H1 (cell line): ENCODE measurements at regions not wholly inside any gene's neighbourhood (a gene's known extent, or its start where the extent isn't known, plus 50 kb on each side); places are given as distances from the start of the nearest gene placed in this dataset.

Experiments
- BACH1 ChIP-seq: IDR thresholded peaks from 2 replicates; pipeline ENCODE4 v1.6.1; 2012; ENCODE audit warnings: low read length, improper control_type of control experiment
- CBX8 ChIP-seq: fragments of 300-800, 300-1000 bp; sonication (generic); IDR thresholded peaks from 2 replicates; pipeline ENCODE4 v1.7.1; 2016; ENCODE audit warnings: low read depth, low read length, borderline replicate concordance
- CTCF ChIP-seq, 3 experiments: IDR thresholded peaks; 1 replicate in 2 of 3; 2 replicates in 1 of 3; pipeline versions ENCODE4 v1.5.1 to v1.6.1; 2011; ENCODE audit warnings: low read length in 3 of 3, mild to moderate bottlenecking in 3 of 3, inconsistent platforms in 2 of 3, low read depth in 1 of 3, moderate library complexity in 1 of 3; ENCODE audit not compliant: insufficient read depth in 1 of 3; ENCODE audit errors: control extremely low read depth in 1 of 3
- GABPA ChIP-seq: IDR thresholded peaks from 2 replicates; pipeline ENCODE4 v1.6.1; 2011; ENCODE audit warnings: mild to moderate bottlenecking, low read length, moderate library complexity, borderline replicate concordance; ENCODE audit not compliant: insufficient read depth
- JUND ChIP-seq: IDR thresholded peaks from 2 replicates; pipeline ENCODE4 v1.6.1; 2011; ENCODE audit warnings: mild to moderate bottlenecking, improper control_type of control experiment, low read length
- KDM1A ChIP-seq: fragments of 200-600, 300-600 bp; sonication (generic); IDR thresholded peaks from 2 replicates; pipeline ENCODE4 v1.7.1; 2016; ENCODE audit warnings: mild to moderate bottlenecking, low read length, borderline replicate concordance
- NRF1 ChIP-seq: IDR thresholded peaks from 2 replicates; pipeline ENCODE4 v1.6.1; 2011; ENCODE audit warnings: mild to moderate bottlenecking, low read depth, low read length, improper control_type of control experiment
- RBBP5 ChIP-seq: IDR thresholded peaks from 2 replicates; pipeline ENCODE4 v1.7.1; 2012; ENCODE audit warnings: low read depth, mild to moderate bottlenecking, inconsistent platforms, low read length, moderate library complexity, borderline replicate concordance
- RXRA ChIP-seq: IDR thresholded peaks from 2 replicates; pipeline ENCODE4 v1.6.1; 2011; ENCODE audit warnings: low read depth, mild to moderate bottlenecking, low read length, moderate library complexity; ENCODE audit not compliant: insufficient read depth
- SIN3A ChIP-seq, 2 experiments: IDR thresholded peaks in 1 of 2; conservative IDR thresholded peaks in 1 of 2; 2 replicates each; pipeline ENCODE4 v1.6.1; 2011 to 2012; ENCODE audit warnings: low read length in 2 of 2, improper control_type of control experiment in 1 of 2, low read depth in 1 of 2, mild to moderate bottlenecking in 1 of 2
- SUZ12 ChIP-seq: fragments of 200-600 bp; sonication (generic); IDR thresholded peaks from 2 replicates; pipeline ENCODE4 v1.6.1; 2012; ENCODE audit warnings: mild to moderate bottlenecking, inconsistent platforms, low read length, moderate library complexity, mixed read lengths
- TAF7 ChIP-seq: optimal IDR thresholded peaks from 2 replicates; pipeline ENCODE3; 2011; ENCODE audit warnings: low read depth, mild to moderate bottlenecking, inconsistent platforms, low read length, moderate library complexity, borderline replicate concordance
- TEAD4 ChIP-seq: IDR thresholded peaks from 2 replicates; pipeline ENCODE4 v1.6.1; 2012; ENCODE audit warnings: low read depth, low read length, inconsistent platforms, mixed read lengths
- USF2 ChIP-seq: IDR thresholded peaks from 2 replicates; pipeline ENCODE4 v1.6.1; 2011; ENCODE audit warnings: low read length, improper control_type of control experiment
- YY1 ChIP-seq: IDR thresholded peaks from 2 replicates; pipeline ENCODE4 v1.6.1; 2011; ENCODE audit warnings: low read depth, mild to moderate bottlenecking, low read length

GRCh38 chr6:141829566-141830360, 303.0 kb upstream of the GJE1 start (continued):
- TF ChIP-seq TAF7: no peak
- TF ChIP-seq RXRA: no peak
- TF ChIP-seq JUND: no peak
- TF ChIP-seq SUZ12: no peak
- TF ChIP-seq SIN3A (conservative IDR thresholded peaks at IDR 0.05 in 1 of 2, IDR thresholded peaks at IDR 0.05 in 1 of 2; ENCODE audit: low read depth in 1 of 2, low read length in 2 of 2): no peak
- 0 out of 2 replicates have a peak, but pooled peaks have one; percentile 7 for TF ChIP-seq USF2
- no peak for TF ChIP-seq CTCF (IDR thresholded peaks at IDR 0.05; ENCODE audit: control extremely low read depth in 1 of 3, insufficient read depth in 1 of 3, low read depth in 1 of 3, low read length in 3 of 3)
- no peak for TF ChIP-seq CBX8
- peak; percentile 92 for TF ChIP-seq TEAD4
- TF ChIP-seq RBBP5: no peak
- no peak for TF ChIP-seq YY1
- TF ChIP-seq BACH1: no peak
- TF ChIP-seq KDM1A: peak; percentile 49; the same call in 1 of the 2 replicates
- no peak for TF ChIP-seq NRF1
- no peak for TF ChIP-seq GABPA
